ENCODE measurements at regions not wholly inside any gene's neighbourhood (a gene's known extent, or its start where the extent isn't known, plus 50 kb on each side); places are given as distances from the start of the nearest gene placed in this dataset.

GRCh38 chr2:18063826-18064470, 185.5 kb downstream of the KCNS3 start:
- TF ChIP-seq CTCF (IDR thresholded peaks at IDR 0.05): no peak
- no peak for TF ChIP-seq POLR2A (IDR thresholded peaks at IDR 0.05)
